Natural killer cell (primary cell): ENCODE measurements at regions not wholly inside any gene's neighbourhood (a gene's known extent, or its start where the extent isn't known, plus 50 kb on each side); places are given as distances from the start of the nearest gene placed in this dataset.

Source experiments
- ATAC-seq, 3 donors: fragments of 150-1000 bp in 2 of 3; fragments of 200-7000 bp in 1 of 3; cut with Tn5 transposase; 1 replicate in 1 of 3; 2 replicates in 2 of 3; pipeline ENCODE4 v1.10.0; 2021; ENCODE audit warnings: mild to moderate bottlenecking in 2 of 3, moderate library complexity in 2 of 3
- DNase-seq, 2 donors: peaks; one replicate each; pipeline versions ENCODE4 v3.0.0 to v3.0.0-alpha.2; 2013 to 2021; ENCODE audit warnings: mixed read lengths in 1 of 2
- H3K27ac ChIP-seq: one replicate; pipeline ENCODE4 v1.5.1; 2013; ENCODE audit warnings: mild to moderate bottlenecking, low read length
- H3K27me3 ChIP-seq: one replicate; pipeline ENCODE4 v1.6.1; 2013; ENCODE audit warnings: low read length; ENCODE audit not compliant: control insufficient read depth, insufficient read depth
- H3K36me3 ChIP-seq: one replicate; pipeline ENCODE4 v1.6.1; 2013; ENCODE audit warnings: low read length; ENCODE audit not compliant: control insufficient read depth, insufficient read depth
- H3K4me1 ChIP-seq: one replicate; pipeline ENCODE4 v1.6.1; 2013; ENCODE audit warnings: low read length; ENCODE audit not compliant: control insufficient read depth, insufficient read depth
- H3K4me3 ChIP-seq: one replicate; pipeline ENCODE4 v1.5.1; 2013; ENCODE audit warnings: low read length
- H3K9me3 ChIP-seq: one replicate; pipeline ENCODE4 v1.6.1; 2013; ENCODE audit warnings: low read length; ENCODE audit not compliant: control insufficient read depth, insufficient read depth
- H3K27ac Mint-ChIP-seq, 2 donors: one replicate each; pipeline ENCODE4 v1.8.0; 2022; ENCODE audit warnings: mild to moderate bottlenecking in 2 of 2, mixed read lengths in 2 of 2, moderate library complexity in 1 of 2
- H3K27me3 Mint-ChIP-seq, 2 donors: one replicate each; pipeline ENCODE4 v1.8.0; 2022; ENCODE audit warnings: low read depth in 2 of 2, mixed read lengths in 2 of 2
- H3K36me3 Mint-ChIP-seq: one replicate; pipeline ENCODE4 v1.8.0; 2022; ENCODE audit warnings: mixed read lengths
- H3K4me1 Mint-ChIP-seq, 2 donors: one replicate each; pipeline ENCODE4 v1.8.0; 2022; ENCODE audit warnings: mixed read lengths in 2 of 2
- H3K4me3 Mint-ChIP-seq: one replicate; pipeline ENCODE4 v1.8.0; 2022; ENCODE audit warnings: mild to moderate bottlenecking, moderate library complexity, mixed read lengths
- H3K9me3 Mint-ChIP-seq, 2 donors: one replicate each; pipeline ENCODE4 v1.8.0; 2022; ENCODE audit warnings: mixed read lengths in 2 of 2
- WGBS: methylation state at CpG from one replicate; pipeline ENCODE4 v1.1.7; 2013; ENCODE audit warnings: missing lambda C conversion rate; ENCODE audit not compliant: insufficient coverage; 5-methylcytosine and 5-hydroxymethylcytosine counted together
- intact Hi-C: fragments of 100-400 bp; cut with micrococcal nuclease; formaldehyde crosslinking; loops from one replicate; pipeline ENCODE4 v1.14.2; 2022
- TF ChIP-seq, protein P1 (sequence below): fragments of 200-600 bp; IDR thresholded peaks from one replicate; pipeline ENCODE4 v1.8.0; 2022; ENCODE audit warnings: antibody characterized with exemption

DNA sequence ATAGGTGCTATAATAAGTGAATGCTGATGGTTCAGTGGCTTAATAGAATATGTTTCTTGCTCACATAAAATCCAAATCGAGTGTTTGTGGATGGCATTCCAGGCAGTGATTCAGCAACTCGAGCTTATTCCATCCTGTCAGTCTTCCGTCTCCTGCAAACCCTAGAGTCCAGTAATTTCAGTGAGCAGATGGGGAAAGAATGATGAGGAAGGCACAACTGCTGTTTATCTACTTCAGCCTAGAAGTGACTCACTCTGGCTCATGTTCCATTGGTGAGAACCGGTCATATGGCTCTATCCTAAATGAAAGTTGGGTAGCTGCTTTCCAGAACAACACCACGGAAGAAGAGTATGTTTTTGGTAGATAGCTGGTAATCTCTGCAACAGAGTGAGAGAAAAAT, 421.8 kb upstream of the PDE3A start:
- no peaks in the 10 kb centered on the region for H3K27me3 Mint-ChIP-seq
- Histone ChIP-seq H3K9me3 (peaks cover 5% of the 10 kb centered on the region), H3K27me3 (no peaks in the 10 kb centered on the region), H3K4me3 (no peak overlapping the region), H3K27ac (no peak overlapping the region), H3K36me3 (no peaks in the 10 kb centered on the region), H3K4me1 (no peaks in the 10 kb centered on the region)
- H3K9me3 Mint-ChIP-seq: peaks cover 0 to 2% of the 10 kb centered on the region in 2 donors
- no peaks in the 10 kb centered on the region for H3K4me1 Mint-ChIP-seq
- TF ChIP-seq, protein P1, sequence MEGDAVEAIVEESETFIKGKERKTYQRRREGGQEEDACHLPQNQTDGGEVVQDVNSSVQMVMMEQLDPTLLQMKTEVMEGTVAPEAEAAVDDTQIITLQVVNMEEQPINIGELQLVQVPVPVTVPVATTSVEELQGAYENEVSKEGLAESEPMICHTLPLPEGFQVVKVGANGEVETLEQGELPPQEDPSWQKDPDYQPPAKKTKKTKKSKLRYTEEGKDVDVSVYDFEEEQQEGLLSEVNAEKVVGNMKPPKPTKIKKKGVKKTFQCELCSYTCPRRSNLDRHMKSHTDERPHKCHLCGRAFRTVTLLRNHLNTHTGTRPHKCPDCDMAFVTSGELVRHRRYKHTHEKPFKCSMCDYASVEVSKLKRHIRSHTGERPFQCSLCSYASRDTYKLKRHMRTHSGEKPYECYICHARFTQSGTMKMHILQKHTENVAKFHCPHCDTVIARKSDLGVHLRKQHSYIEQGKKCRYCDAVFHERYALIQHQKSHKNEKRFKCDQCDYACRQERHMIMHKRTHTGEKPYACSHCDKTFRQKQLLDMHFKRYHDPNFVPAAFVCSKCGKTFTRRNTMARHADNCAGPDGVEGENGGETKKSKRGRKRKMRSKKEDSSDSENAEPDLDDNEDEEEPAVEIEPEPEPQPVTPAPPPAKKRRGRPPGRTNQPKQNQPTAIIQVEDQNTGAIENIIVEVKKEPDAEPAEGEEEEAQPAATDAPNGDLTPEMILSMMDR: no peak
- 95% methylated on average over 5 of the region's 5 CpGs for WGBS
- ATAC-seq (no peak), DNase-seq (no peak)
- H3K27ac Mint-ChIP-seq: no peak overlapping the region
- H3K36me3 Mint-ChIP-seq: no peaks in the 10 kb centered on the region
- no peak overlapping the region for H3K4me3 Mint-ChIP-seq
- intact Hi-C loops: no loop called here

DNA sequence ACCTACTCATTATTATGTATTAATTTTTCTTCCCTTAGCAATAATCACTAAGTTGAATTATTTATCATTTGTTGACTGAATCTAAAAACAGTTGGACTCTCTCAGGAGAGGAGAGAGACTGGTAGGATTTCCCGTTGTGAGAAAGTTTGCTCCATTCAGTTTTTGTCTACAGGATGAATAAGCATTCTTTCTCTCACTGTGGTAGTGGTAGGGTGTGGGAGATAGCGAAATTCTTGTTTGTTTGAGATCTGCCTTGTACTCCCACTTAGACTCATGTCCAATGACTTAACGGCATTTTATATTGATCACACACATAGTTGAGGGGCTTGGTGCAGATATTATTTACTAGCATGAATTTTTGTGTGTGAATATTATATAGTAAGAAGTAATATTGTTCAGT, 421.0 kb upstream of the PDE3A start:
- H3K9me3 ChIP-seq: peaks cover 5% of the 10 kb centered on the region
- Mint-ChIP-seq H3K4me3 (no peak overlapping the region), H3K27me3 (no peaks in the 10 kb centered on the region), H3K27ac (no peak overlapping the region), H3K4me1 (no peaks in the 10 kb centered on the region), H3K36me3 (no peaks in the 10 kb centered on the region), H3K9me3 (peaks cover 0 to 2% of the 10 kb centered on the region in 2 donors)
- H3K36me3 ChIP-seq: no peaks in the 10 kb centered on the region
- 93% methylated on average over 2 of the region's 3 CpGs for WGBS
- ATAC-seq: no peak
- intact Hi-C loops: no loop called here
- no peak overlapping the region for H3K27ac ChIP-seq
- H3K27me3 ChIP-seq: no peaks in the 10 kb centered on the region
- H3K4me1 ChIP-seq: no peaks in the 10 kb centered on the region
- TF ChIP-seq, protein P1: no peak
- no peak overlapping the region for H3K4me3 ChIP-seq
- no peak for DNase-seq

DNA sequence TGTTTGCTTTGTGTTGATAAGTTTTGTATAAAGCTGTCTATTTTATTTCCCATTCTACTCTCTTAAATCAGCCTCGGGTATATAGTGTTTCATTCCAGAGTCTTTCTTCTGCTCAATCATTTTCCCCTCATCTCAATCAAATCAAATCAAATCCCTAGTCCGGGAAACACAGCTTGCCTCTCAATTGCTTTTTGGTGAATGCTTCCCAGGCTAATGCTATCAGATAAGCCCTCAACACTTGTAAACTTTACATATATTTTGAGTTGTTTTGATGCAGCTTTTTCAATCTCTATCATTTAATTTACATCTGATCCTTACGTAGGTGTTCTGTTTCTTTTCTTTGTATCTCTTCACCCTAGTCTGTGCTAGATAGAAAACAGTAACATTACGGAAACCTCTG, 416.7 kb upstream of the PDE3A start:
- intact Hi-C loops: no loop called here
- WGBS: 75% methylated on average over 4 of the region's 4 CpGs

DNA sequence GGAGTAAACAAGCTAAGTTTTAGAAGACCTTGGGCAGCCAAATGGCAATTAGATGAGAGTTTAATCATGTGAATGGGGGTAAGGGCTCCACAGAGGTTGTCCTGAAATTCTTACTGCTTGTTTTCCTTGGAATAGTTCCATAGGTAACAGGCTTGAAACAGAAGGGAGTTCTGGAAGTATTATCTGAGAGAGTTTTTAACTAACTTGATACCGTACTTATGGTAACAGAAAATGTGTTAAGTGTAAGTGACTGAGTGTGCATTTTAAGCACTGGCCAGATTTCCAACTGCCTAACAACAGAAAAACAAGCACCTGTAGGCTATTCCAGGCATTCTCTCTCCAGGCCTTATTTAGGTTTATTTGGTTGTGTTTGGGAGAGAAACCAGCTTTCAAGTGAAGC, 414.6 kb upstream of the PDE3A start:
- ATAC-seq (no peak), DNase-seq (no peak)
- Mint-ChIP-seq H3K36me3 (no peaks in the 10 kb centered on the region), H3K4me3 (no peak overlapping the region), H3K4me1 (no peaks in the 10 kb centered on the region), H3K27me3 (no peaks in the 10 kb centered on the region), H3K27ac (no peak overlapping the region), H3K9me3 (no peaks in the 10 kb centered on the region)
- no peaks in the 10 kb centered on the region for H3K4me1 ChIP-seq
- peaks cover 5% of the 10 kb centered on the region for H3K9me3 ChIP-seq
- H3K27ac ChIP-seq: no peak overlapping the region
- no peaks in the 10 kb centered on the region for H3K36me3 ChIP-seq
- 82% methylated on average over 1 of the region's 1 CpG for WGBS
- TF ChIP-seq, protein P1: no peak
- intact Hi-C loops: no loop called here
- no peaks in the 10 kb centered on the region for H3K27me3 ChIP-seq
- no peak overlapping the region for H3K4me3 ChIP-seq

More for the DNA sequence above, 416.7 kb upstream of the PDE3A start:
- Histone ChIP-seq H3K36me3 (no peaks in the 10 kb centered on the region), H3K4me3 (no peak overlapping the region), H3K4me1 (no peaks in the 10 kb centered on the region), H3K27me3 (no peaks in the 10 kb centered on the region), H3K9me3 (peaks cover 5% of the 10 kb centered on the region), H3K27ac (no peak overlapping the region)
- Mint-ChIP-seq H3K27me3 (no peaks in the 10 kb centered on the region), H3K27ac (no peak overlapping the region), H3K4me1 (no peaks in the 10 kb centered on the region), H3K9me3 (peaks cover 0 to 2% of the 10 kb centered on the region in 2 donors), H3K36me3 (no peaks in the 10 kb centered on the region), H3K4me3 (no peak overlapping the region)
- DNase-seq: no peak
- ATAC-seq: no peak
- TF ChIP-seq, protein P1: no peak
